Large intestine (tissue), 3 donors: ENCODE measurements at regions not wholly inside any gene's neighbourhood (a gene's known extent, or its start where the extent isn't known, plus 50 kb on each side); places are given as distances from the start of the nearest gene placed in this dataset.

Experiments used
- DNase-seq, 2 donors: peaks; one replicate each; pipeline versions ENCODE4 v3.0.0 to v3.0.0-alpha.2; 2013
- H3K27ac ChIP-seq: one replicate; pipeline ENCODE4 v1.5.1; 2013; ENCODE audit warnings: low read length
- H3K27me3 ChIP-seq: 2 replicates; pipeline ENCODE4 v1.6.1; 2013; ENCODE audit warnings: low read length; ENCODE audit not compliant: control insufficient read depth, insufficient read depth
- H3K36me3 ChIP-seq: 2 replicates; pipeline ENCODE4 v1.6.1; 2013; ENCODE audit warnings: low read length; ENCODE audit not compliant: control insufficient read depth, insufficient read depth
- H3K4me1 ChIP-seq: one replicate; pipeline ENCODE4 v1.6.1; 2013; ENCODE audit warnings: low read length; ENCODE audit not compliant: control insufficient read depth, insufficient read depth
- H3K4me3 ChIP-seq: one replicate; pipeline ENCODE4 v1.5.1; 2013; ENCODE audit warnings: low read length
- H3K9me3 ChIP-seq: one replicate; pipeline ENCODE4 v1.6.1; 2013; ENCODE audit warnings: mild to moderate bottlenecking, low read depth, low read length, moderate library complexity; ENCODE audit not compliant: control insufficient read depth
- WGBS: methylation state at CpG from one replicate; pipeline ENCODE4 v1.1.5; 2013; ENCODE audit warnings: low lambda C conversion rate; ENCODE audit not compliant: insufficient coverage; 5-methylcytosine and 5-hydroxymethylcytosine counted together

- Histone ChIP-seq H3K9me3 (no peaks in the 10 kb centered on the region), H3K4me3 (no peak overlapping the region), H3K27me3 (no peaks in the 10 kb centered on the region), H3K4me1 (no peaks in the 10 kb centered on the region), H3K36me3 (no peaks in the 10 kb centered on the region), H3K27ac (no peak overlapping the region)
- no peak for DNase-seq
- WGBS, result 100% methylated on average over 1 of the region's 2 CpGs
These were observed 2138.8 kb downstream of the PCDH7 start for GRCh38 chr4:32858971-32859370.

GRCh38 chr4:32864713-32865351 lies 2144.7 kb downstream of the PCDH7 start:
- DNase-seq, result no peak
- Histone ChIP-seq H3K4me1 (no peaks in the 10 kb centered on the region), H3K4me3 (no peak overlapping the region), H3K9me3 (no peaks in the 10 kb centered on the region), H3K27me3 (no peaks in the 10 kb centered on the region), H3K27ac (no peak overlapping the region), H3K36me3 (no peaks in the 10 kb centered on the region)
- WGBS, result 90% methylated on average over 2 of the region's 3 CpGs

GRCh38 chr4:32876546-32876945 lies 2156.4 kb downstream of the PCDH7 start:
- H3K27ac ChIP-seq, result no peak overlapping the region
- H3K4me3 ChIP-seq, result no peak overlapping the region
- no peaks in the 10 kb centered on the region for H3K9me3 ChIP-seq
- no peaks in the 10 kb centered on the region for H3K27me3 ChIP-seq
- no peaks in the 10 kb centered on the region for H3K36me3 ChIP-seq
- no peaks in the 10 kb centered on the region for H3K4me1 ChIP-seq
- 100% methylated on average over 2 of the region's 5 CpGs for WGBS
- DNase-seq, result no peak

- no peaks in the 10 kb centered on the region for H3K27me3 ChIP-seq
- no peaks in the 10 kb centered on the region for H3K36me3 ChIP-seq
- DNase-seq, result no peak
- no peak overlapping the region for H3K27ac ChIP-seq
- H3K4me1 ChIP-seq, result no peaks in the 10 kb centered on the region
- WGBS, result no CpG with 5 or more reads among the region's 1 CpG
- H3K9me3 ChIP-seq, result no peaks in the 10 kb centered on the region
- no peak overlapping the region for H3K4me3 ChIP-seq
These were observed 2159.7 kb downstream of the PCDH7 start for GRCh38 chr4:32879913-32880312.

GRCh38 chr4:32884198-32884597 lies 2164.0 kb downstream of the PCDH7 start:
- Histone ChIP-seq H3K4me3 (no peak overlapping the region), H3K36me3 (no peaks in the 10 kb centered on the region), H3K4me1 (no peaks in the 10 kb centered on the region), H3K27me3 (no peaks in the 10 kb centered on the region), H3K9me3 (no peaks in the 10 kb centered on the region), H3K27ac (no peak overlapping the region)
- no peak for DNase-seq
- 75% methylated on average over 1 of the region's 2 CpGs for WGBS

- Histone ChIP-seq H3K27me3 (no peaks in the 10 kb centered on the region), H3K9me3 (no peaks in the 10 kb centered on the region), H3K36me3 (no peaks in the 10 kb centered on the region), H3K27ac (no peak overlapping the region), H3K4me3 (no peak overlapping the region), H3K4me1 (no peaks in the 10 kb centered on the region)
- no peak for DNase-seq
- 71% methylated on average over 1 of the region's 4 CpGs for WGBS
These were observed 2170.2 kb downstream of the PCDH7 start for GRCh38 chr4:32890398-32890797.

- H3K27ac ChIP-seq, result no peak overlapping the region
- H3K36me3 ChIP-seq, result no peaks in the 10 kb centered on the region
- H3K9me3 ChIP-seq, result no peaks in the 10 kb centered on the region
- H3K4me1 ChIP-seq, result peaks cover 4% of the 10 kb centered on the region
- no peak overlapping the region for H3K4me3 ChIP-seq
- peak in 1 of 2 donors; percentile 2 for DNase-seq
- WGBS, result no CpG with 5 or more reads among the region's 3 CpGs
- no peaks in the 10 kb centered on the region for H3K27me3 ChIP-seq
These were observed 2188.9 kb downstream of the PCDH7 start for GRCh38 chr4:32909053-32909452.

- Histone ChIP-seq H3K4me3 (no peak overlapping the region), H3K27me3 (no peaks in the 10 kb centered on the region), H3K27ac (no peak overlapping the region), H3K4me1 (peaks cover 4% of the 10 kb centered on the region), H3K9me3 (no peaks in the 10 kb centered on the region), H3K36me3 (no peaks in the 10 kb centered on the region)
- WGBS, result no CpG with 5 or more reads among the region's 2 CpGs
- DNase-seq, result peak; percentile 21 to 50
These were observed 2189.6 kb downstream of the PCDH7 start for GRCh38 chr4:32909736-32910135.

- no peak for DNase-seq
- H3K36me3 ChIP-seq, result no peaks in the 10 kb centered on the region
- H3K27ac ChIP-seq, result no peak overlapping the region
- no peaks in the 10 kb centered on the region for H3K4me1 ChIP-seq
- no peaks in the 10 kb centered on the region for H3K9me3 ChIP-seq
- no peaks in the 10 kb centered on the region for H3K27me3 ChIP-seq
- H3K4me3 ChIP-seq, result no peak overlapping the region
These were observed 2197.4 kb downstream of the PCDH7 start for GRCh38 chr4:32917586-32917985.

- WGBS, result 50% methylated on average over 2 of the region's 4 CpGs
- no peaks in the 10 kb centered on the region for H3K27me3 ChIP-seq
- DNase-seq, result no peak
These were observed 2209.9 kb downstream of the PCDH7 start for GRCh38 chr4:32929796-32930699.

More at GRCh38 chr4:32929796-32930699, 2209.9 kb downstream of the PCDH7 start:
- no peaks in the 10 kb centered on the region for H3K9me3 ChIP-seq
- no peak overlapping the region for H3K4me3 ChIP-seq
- H3K36me3 ChIP-seq, result no peaks in the 10 kb centered on the region
- no peaks in the 10 kb centered on the region for H3K4me1 ChIP-seq
- no peak overlapping the region for H3K27ac ChIP-seq
